H1 (cell line): ENCODE measurements at regions not wholly inside any gene's neighbourhood (a gene's known extent, or its start where the extent isn't known, plus 50 kb on each side); places are given as distances from the start of the nearest gene placed in this dataset.

Experiments
- CTCF ChIA-PET: fragments of 300-600 bp; sonication (Branson Sonifier 250); formaldehyde crosslinking; loops from one replicate; lab custom pipeline; 2021; ENCODE audit not compliant: partially characterized antibody; lab: Charles Lee
- POLR2A ChIA-PET: fragments of 300-600 bp; sonication (Branson Sonifier 250); formaldehyde crosslinking; loops from one replicate; lab custom pipeline; 2021; ENCODE audit warnings: inconsistent platforms; ENCODE audit not compliant: partially characterized antibody; lab: Charles Lee
- DNase-seq, 2 experiments: peaks; one replicate each; pipeline versions ENCODE4 v3.0.0 to v3.0.0-alpha.2; 2010 to 2022; ENCODE audit warnings: low spot score in 2 of 2, low read depth in 1 of 2, mixed read lengths in 1 of 2
- FAIRE-seq: peaks from 2 replicates; lab custom pipeline; 2011; peaks lifted over from hg19 to GRCh38; lab: Jason Lieb, UNC
- H2AFZ ChIP-seq: 2 replicates; pipeline ENCODE4 v1.8.1; 2012; ENCODE audit warnings: low read length, inconsistent platforms
- H2AK5ac ChIP-seq: 2 replicates; pipeline ENCODE4 v1.6.1; 2013; ENCODE audit warnings: low read depth, low read length
- H2BK120ac ChIP-seq: replicated peaks from 2 replicates; pipeline ENCODE3; 2013; ENCODE audit warnings: low read depth, low read length, inconsistent platforms
- H2BK12ac ChIP-seq: 2 replicates; pipeline ENCODE4 v1.6.1; 2013; ENCODE audit warnings: low read depth, low read length
- H2BK15ac ChIP-seq: 2 replicates; pipeline ENCODE4 v1.6.1; 2013; ENCODE audit warnings: low read length
- H2BK20ac ChIP-seq: 2 replicates; pipeline ENCODE4 v1.6.1; 2013; ENCODE audit warnings: low read length
- H2BK5ac ChIP-seq: 2 replicates; pipeline ENCODE4 v1.6.1; 2013; ENCODE audit warnings: low read depth, low read length
- H3K14ac ChIP-seq: 2 replicates; pipeline ENCODE4 v1.6.1; 2013; ENCODE audit warnings: inconsistent platforms; ENCODE audit not compliant: insufficient read length
- H3K18ac ChIP-seq: 2 replicates; pipeline ENCODE4 v1.6.1; 2013; ENCODE audit warnings: low read length; ENCODE audit errors: extremely low read depth
- H3K23ac ChIP-seq: 2 replicates; pipeline ENCODE4 v1.6.1; 2013; ENCODE audit warnings: inconsistent platforms; ENCODE audit not compliant: insufficient read length
- H3K23me2 ChIP-seq: 2 replicates; pipeline ENCODE4 v1.6.1; 2013; ENCODE audit warnings: low read depth, low read length
- H3K27ac ChIP-seq: 2 replicates; pipeline ENCODE4 v1.6.1; 2011; ENCODE audit warnings: low read depth, low read length, inconsistent platforms
- H3K27me3 ChIP-seq, 4 experiments: replicated peaks in 1 of 4; 1 replicate in 1 of 4; 2 replicates in 3 of 4; pipeline versions ENCODE4 v1.6.1 to v1.8.1; 2011 to 2013; ENCODE audit warnings: low read length in 3 of 4, mild to moderate bottlenecking in 3 of 4, inconsistent platforms in 2 of 4, mixed read lengths in 2 of 4, moderate library complexity in 1 of 4; ENCODE audit not compliant: control insufficient read depth in 3 of 4, insufficient read depth in 3 of 4; ENCODE audit errors: extremely low read depth in 1 of 4
- H3K36me3 ChIP-seq, 4 experiments: 2 replicates each; pipeline versions ENCODE4 v1.6.1 to v1.8.1; 2011 to 2013; ENCODE audit warnings: mild to moderate bottlenecking in 4 of 4, low read length in 3 of 4, moderate library complexity in 2 of 4, control low read depth in 1 of 4, inconsistent platforms in 1 of 4; ENCODE audit not compliant: insufficient read depth in 4 of 4, control insufficient read depth in 2 of 4
- H3K4ac ChIP-seq: replicated peaks from 2 replicates; pipeline ENCODE3; 2013; ENCODE audit warnings: low read length, low read depth, mixed read lengths, inconsistent platforms; ENCODE audit not compliant: insufficient read length
- H3K4me1 ChIP-seq, 4 experiments: replicated peaks in 1 of 4; 1 replicate in 1 of 4; 2 replicates in 3 of 4; pipeline versions ENCODE4 v1.6.1 to v1.8.1; 2011 to 2013; ENCODE audit warnings: low read length in 3 of 4, inconsistent platforms in 2 of 4, mixed read lengths in 1 of 4; ENCODE audit not compliant: insufficient read depth in 4 of 4, control insufficient read depth in 3 of 4
- H3K4me2 ChIP-seq, 2 experiments: 2 replicates each; pipeline versions ENCODE4 v1.6.1 to v1.8.1; 2011 to 2013; ENCODE audit warnings: low read depth in 2 of 2, low read length in 2 of 2, control low read depth in 1 of 2, inconsistent platforms in 1 of 2, mild to moderate bottlenecking in 1 of 2; ENCODE audit not compliant: insufficient read depth in 1 of 2
- H3K4me3 ChIP-seq, 4 experiments: fragments of 200-600, 300-600 bp in 1 of 4; sonication (generic), shearing (Covaris generic), sonication (Bioruptor Twin) in 1 of 4; 2 replicates each; pipeline versions ENCODE4 v1.5.1 to v1.8.1; 2011 to 2016; ENCODE audit warnings: low read length in 4 of 4, low read depth in 3 of 4, control low read depth in 2 of 4, inconsistent platforms in 2 of 4, mild to moderate bottlenecking in 2 of 4, mixed read lengths in 1 of 4, moderate library complexity in 1 of 4; ENCODE audit not compliant: insufficient read depth in 2 of 4; ENCODE audit errors: extremely low read depth in 1 of 4
- H3K56ac ChIP-seq: replicated peaks from 2 replicates; pipeline ENCODE3; 2013; ENCODE audit warnings: low read depth, mild to moderate bottlenecking, mixed read lengths, low read length, inconsistent platforms; ENCODE audit not compliant: insufficient read length
- H3K79me1 ChIP-seq: 2 replicates; pipeline ENCODE4 v1.6.1; 2013; ENCODE audit warnings: low read depth, low read length, control low read depth
- H3K79me2 ChIP-seq, 2 experiments: 2 replicates each; pipeline versions ENCODE4 v1.6.1 to v1.8.1; 2012 to 2013; ENCODE audit warnings: low read length in 2 of 2, mild to moderate bottlenecking in 2 of 2, inconsistent platforms in 1 of 2; ENCODE audit not compliant: insufficient read depth in 2 of 2, control insufficient read depth in 1 of 2
- H3K9ac ChIP-seq, 4 experiments: replicated peaks in 1 of 4; 1 replicate in 1 of 4; 2 replicates in 3 of 4; pipeline versions ENCODE4 v1.6.1 to v1.8.1; 2011 to 2013; ENCODE audit warnings: low read depth in 3 of 4, low read length in 3 of 4, control low read depth in 2 of 4, mild to moderate bottlenecking in 2 of 4, moderate library complexity in 2 of 4, inconsistent platforms in 1 of 4; ENCODE audit errors: extremely low read depth in 1 of 4
- H3K9me3 ChIP-seq, 2 experiments: 2 replicates each; pipeline versions ENCODE4 v1.6.1 to v1.8.1; 2012 to 2013; ENCODE audit warnings: mild to moderate bottlenecking in 2 of 2, moderate library complexity in 2 of 2, control low read depth in 1 of 2, inconsistent platforms in 1 of 2, low read depth in 1 of 2, low read length in 1 of 2, mixed read lengths in 1 of 2; ENCODE audit not compliant: insufficient read depth in 2 of 2
- H4K20me1 ChIP-seq, 2 experiments: replicated peaks in 1 of 2; 2 replicates each; pipeline versions ENCODE3 to v1.8.1; 2011 to 2013; ENCODE audit warnings: inconsistent platforms in 2 of 2, low read length in 2 of 2, mild to moderate bottlenecking in 1 of 2; ENCODE audit not compliant: insufficient read depth in 2 of 2, control insufficient read depth in 1 of 2
- H4K5ac ChIP-seq: 2 replicates; pipeline ENCODE4 v1.6.1; 2013; ENCODE audit warnings: low read length, low read depth, mixed read lengths, inconsistent platforms; ENCODE audit not compliant: insufficient read length
- H4K8ac ChIP-seq: 2 replicates; pipeline ENCODE4 v1.8.0; 2013; ENCODE audit warnings: mild to moderate bottlenecking, moderate library complexity, low read length, inconsistent platforms; ENCODE audit not compliant: insufficient read depth; ENCODE audit errors: extremely low read depth
- H4K91ac ChIP-seq: replicated peaks from 2 replicates; pipeline ENCODE3; 2013; ENCODE audit warnings: low read length, mixed read lengths, inconsistent platforms; ENCODE audit not compliant: insufficient read length
- ASH2L ChIP-seq: fragments of 200-600, 300-600 bp; sonication (generic); IDR thresholded peaks from one replicate; pipeline ENCODE4 v1.7.1; 2017; ENCODE audit warnings: low read length
- BCL11A ChIP-seq, 2 experiments: IDR thresholded peaks; one replicate each; pipeline ENCODE4 v1.6.1; 2011; ENCODE audit warnings: low read depth in 2 of 2, low read length in 2 of 2, mild to moderate bottlenecking in 2 of 2
- CBX5 ChIP-seq: fragments of 300-800, 300-1000 bp; sonication (generic); IDR thresholded peaks from 2 replicates; pipeline ENCODE4 v1.7.1; 2016; ENCODE audit warnings: antibody characterized with exemption, low read length, low read depth
- CEBPB ChIP-seq: IDR thresholded peaks from 2 replicates; pipeline ENCODE4 v1.6.1; 2012; ENCODE audit warnings: low read depth, low read length
- FOSL1 ChIP-seq: IDR thresholded peaks from 2 replicates; pipeline ENCODE4 v1.6.1; 2011; ENCODE audit warnings: mild to moderate bottlenecking, low read depth, low read length, moderate library complexity; ENCODE audit not compliant: insufficient read depth
- GTF2F1 ChIP-seq: IDR thresholded peaks from 2 replicates; pipeline ENCODE4 v1.6.1; 2012; ENCODE audit warnings: low read depth, low read length, improper control_type of control experiment, borderline replicate concordance
- POLR2AphosphoS5 ChIP-seq: IDR thresholded peaks from 2 replicates; pipeline ENCODE4 v1.6.1; 2011; ENCODE audit warnings: low read depth, low read length
- RNF2 ChIP-seq: fragments of 200-900, 300-1000 bp; sonication (generic); IDR thresholded peaks from 2 replicates; pipeline ENCODE4 v1.7.1; 2016; ENCODE audit warnings: borderline replicate concordance, low read depth, mild to moderate bottlenecking, antibody characterized with exemption, low read length; ENCODE audit not compliant: poor library complexity, severe bottlenecking; ENCODE audit errors: missing control alignments
- SAP30 ChIP-seq: fragments of 300-600 bp; sonication (generic); IDR thresholded peaks from 2 replicates; pipeline ENCODE4 v1.7.1; 2012; ENCODE audit warnings: low read length, moderate library complexity, mild to moderate bottlenecking, inconsistent platforms; ENCODE audit not compliant: insufficient read depth, insufficient replicate concordance
- SIN3A ChIP-seq, 2 experiments: IDR thresholded peaks in 1 of 2; conservative IDR thresholded peaks in 1 of 2; 2 replicates each; pipeline ENCODE4 v1.6.1; 2011 to 2012; ENCODE audit warnings: low read length in 2 of 2, improper control_type of control experiment in 1 of 2, low read depth in 1 of 2, mild to moderate bottlenecking in 1 of 2
- SIX5 ChIP-seq: IDR thresholded peaks from 2 replicates; pipeline ENCODE4 v1.6.1; 2011; ENCODE audit warnings: mild to moderate bottlenecking, low read depth, low read length
- SP1 ChIP-seq: IDR thresholded peaks from 2 replicates; pipeline ENCODE4 v1.6.1; 2011; ENCODE audit warnings: low read depth, low read length
- TBP ChIP-seq: IDR thresholded peaks from 2 replicates; pipeline ENCODE4 v1.6.1; 2011; ENCODE audit warnings: low read depth, low read length, improper control_type of control experiment
- YY1 ChIP-seq: IDR thresholded peaks from 2 replicates; pipeline ENCODE4 v1.6.1; 2011; ENCODE audit warnings: low read depth, mild to moderate bottlenecking, low read length
- WGBS, 2 experiments: shearing (Covaris generic) in 1 of 2; methylation state at CpG; one replicate each; pipeline versions ENCODE4 v1.1.6 to v1.1.7; 2013 to 2015; ENCODE audit warnings: low lambda C conversion rate in 2 of 2, mixed read lengths in 2 of 2, inconsistent platforms in 1 of 2, low coverage in 1 of 2, missing lambda C conversion rate in 1 of 2; ENCODE audit not compliant: insufficient replicate concordance in 2 of 2, insufficient coverage in 1 of 2, insufficient read length in 1 of 2; ENCODE audit errors: extremely low coverage in 1 of 2, missing lambda C conversion rate in 1 of 2; 5-methylcytosine and 5-hydroxymethylcytosine counted together
- TF ChIP-seq, protein P1 (sequence below): IDR thresholded peaks from 2 replicates; pipeline ENCODE4 v1.6.1; 2011; ENCODE audit warnings: low read depth, mild to moderate bottlenecking, low read length; ENCODE audit not compliant: insufficient read depth

- no peaks in the 10 kb centered on the region; the same call in 1 of the 2 replicates for H3K23me2 ChIP-seq
- ChIA-PET POLR2A (no interaction called here), CTCF (interaction anchor here (0.9 kb wide), 1 partner anchor 33 kb away, joined by 4 read pairs; no protein-coding TSS in a partner anchor)
- no peak overlapping the region for H3K4me3 ChIP-seq
- DNase-seq (no peak), FAIRE-seq (no peak)
- no peak overlapping the region for H3K14ac ChIP-seq
- no peak overlapping the region for H3K56ac ChIP-seq
- no peak overlapping the region for H3K18ac ChIP-seq
- no peaks in the 10 kb centered on the region for H3K79me2 ChIP-seq
- no peak overlapping the region for H3K4ac ChIP-seq
- no peaks in the 10 kb centered on the region for H3K79me1 ChIP-seq
- no peaks in the 10 kb centered on the region for H3K36me3 ChIP-seq
- H4K20me1 ChIP-seq, result no peaks in the 10 kb centered on the region
- H4K5ac ChIP-seq, result no peak overlapping the region
- WGBS, 2 experiments, result 94% methylated on average over 1 of the region's 1 CpG; no CpG with 5 or more reads in 1 of the 2 experiments
- no peak overlapping the region for H2AK5ac ChIP-seq
- no peak overlapping the region for H2BK15ac ChIP-seq
- H2BK5ac ChIP-seq, result no peak overlapping the region
- H3K9ac ChIP-seq, result no peak overlapping the region
- no peaks in the 10 kb centered on the region for H3K27me3 ChIP-seq
- no peak overlapping the region for H4K91ac ChIP-seq
- H3K4me1 ChIP-seq, result no peaks in the 10 kb centered on the region
- no peaks in the 10 kb centered on the region for H3K9me3 ChIP-seq
- H2BK120ac ChIP-seq, result no peak overlapping the region
- H4K8ac ChIP-seq, result no peak overlapping the region
- H3K4me2 ChIP-seq, result no peak overlapping the region
- no peak overlapping the region for H2BK12ac ChIP-seq
- no peak overlapping the region for H3K23ac ChIP-seq
- H3K27ac ChIP-seq, result no peak overlapping the region
- no peak overlapping the region for H2BK20ac ChIP-seq
- no peak overlapping the region for H2AFZ ChIP-seq
- TF ChIP-seq TBP (no peak), ASH2L (no peak), YY1 (no peak), CEBPB (no peak), BCL11A (IDR thresholded peaks at IDR 0.05; ENCODE audit: low read depth in 2 of 2, low read length in 2 of 2) (no peak), SIX5 (no peak), SIN3A (conservative IDR thresholded peaks at IDR 0.05 in 1 of 2, IDR thresholded peaks at IDR 0.05 in 1 of 2; ENCODE audit: low read depth in 1 of 2, low read length in 2 of 2) (no peak), POLR2AphosphoS5 (no peak), SAP30 (no peak), CBX5 (no peak), GTF2F1 (no peak), SP1 (no peak), RNF2 (no peak), FOSL1 (no peak)
- TF ChIP-seq, protein P1, sequence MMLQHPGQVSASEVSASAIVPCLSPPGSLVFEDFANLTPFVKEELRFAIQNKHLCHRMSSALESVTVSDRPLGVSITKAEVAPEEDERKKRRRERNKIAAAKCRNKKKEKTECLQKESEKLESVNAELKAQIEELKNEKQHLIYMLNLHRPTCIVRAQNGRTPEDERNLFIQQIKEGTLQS, result no peak
Observed at GRCh38 chr12:41992022-41992421, 152.7 kb downstream of the GXYLT1 start.
